ENCODE measurements at regions not wholly inside any gene's neighbourhood (a gene's known extent, or its start where the extent isn't known, plus 50 kb on each side); places are given as distances from the start of the nearest gene placed in this dataset.

DNA sequence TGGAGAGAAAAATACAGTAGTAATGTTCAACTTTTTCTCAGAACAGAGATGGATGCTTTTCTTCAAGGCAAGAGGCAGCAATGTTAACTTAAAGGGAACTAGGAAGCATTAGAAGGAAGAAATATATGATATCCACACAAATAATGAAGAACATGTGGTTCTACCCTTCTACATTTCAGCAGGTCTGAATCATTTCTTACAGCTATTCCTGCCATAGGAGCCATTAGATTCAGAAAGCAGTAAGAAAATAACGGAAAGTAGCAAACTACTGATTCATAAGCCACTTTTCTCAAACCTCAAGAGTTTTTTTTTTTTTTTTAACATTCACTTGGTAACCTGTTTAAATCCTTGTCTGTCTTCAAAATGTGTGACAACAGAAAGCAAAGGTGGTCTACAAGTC, 1251.6 kb upstream of the AGA start:
- TF ChIP-seq MAZ (IDR thresholded peaks at IDR 0.05; ENCODE audit: borderline replicate concordance, low read depth, low read length) (no peak), MXI1 (IDR thresholded peaks at IDR 0.05; ENCODE audit: borderline replicate concordance, low read depth, low read length) (no peak), SMC3 (IDR thresholded peaks at IDR 0.05; ENCODE audit: low read depth, low read length) (no peak), CEBPB (IDR thresholded peaks at IDR 0.05; ENCODE audit: low read depth, low read length) (no peak), BHLHE40 (IDR thresholded peaks at IDR 0.05; ENCODE audit: low read depth, low read length) (no peak), RFX5 (IDR thresholded peaks at IDR 0.05; ENCODE audit: low read depth, low read length) (no peak), NFE2L2 (IDR thresholded peaks at IDR 0.05; ENCODE audit: low read depth, low read length) (no peak), CHD1 (IDR thresholded peaks at IDR 0.05; ENCODE audit: low read depth, low read length) (no peak), RAD21 (IDR thresholded peaks at IDR 0.05; ENCODE audit: low read length) (no peak), POLR2A (IDR thresholded peaks at IDR 0.05; ENCODE audit: low read depth, low read length) (no peak)
- TF ChIP-seq, protein P1, sequence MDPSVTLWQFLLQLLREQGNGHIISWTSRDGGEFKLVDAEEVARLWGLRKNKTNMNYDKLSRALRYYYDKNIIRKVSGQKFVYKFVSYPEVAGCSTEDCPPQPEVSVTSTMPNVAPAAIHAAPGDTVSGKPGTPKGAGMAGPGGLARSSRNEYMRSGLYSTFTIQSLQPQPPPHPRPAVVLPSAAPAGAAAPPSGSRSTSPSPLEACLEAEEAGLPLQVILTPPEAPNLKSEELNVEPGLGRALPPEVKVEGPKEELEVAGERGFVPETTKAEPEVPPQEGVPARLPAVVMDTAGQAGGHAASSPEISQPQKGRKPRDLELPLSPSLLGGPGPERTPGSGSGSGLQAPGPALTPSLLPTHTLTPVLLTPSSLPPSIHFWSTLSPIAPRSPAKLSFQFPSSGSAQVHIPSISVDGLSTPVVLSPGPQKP (IDR thresholded peaks at IDR 0.05; ENCODE audit: borderline replicate concordance, low read depth, low read length) = no peak
- TF ChIP-seq, protein P2, sequence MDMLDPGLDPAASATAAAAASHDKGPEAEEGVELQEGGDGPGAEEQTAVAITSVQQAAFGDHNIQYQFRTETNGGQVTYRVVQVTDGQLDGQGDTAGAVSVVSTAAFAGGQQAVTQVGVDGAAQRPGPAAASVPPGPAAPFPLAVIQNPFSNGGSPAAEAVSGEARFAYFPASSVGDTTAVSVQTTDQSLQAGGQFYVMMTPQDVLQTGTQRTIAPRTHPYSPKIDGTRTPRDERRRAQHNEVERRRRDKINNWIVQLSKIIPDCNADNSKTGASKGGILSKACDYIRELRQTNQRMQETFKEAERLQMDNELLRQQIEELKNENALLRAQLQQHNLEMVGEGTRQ (IDR thresholded peaks at IDR 0.05; ENCODE audit: low read depth, low read length) = no peak
- TF ChIP-seq, protein P3, sequence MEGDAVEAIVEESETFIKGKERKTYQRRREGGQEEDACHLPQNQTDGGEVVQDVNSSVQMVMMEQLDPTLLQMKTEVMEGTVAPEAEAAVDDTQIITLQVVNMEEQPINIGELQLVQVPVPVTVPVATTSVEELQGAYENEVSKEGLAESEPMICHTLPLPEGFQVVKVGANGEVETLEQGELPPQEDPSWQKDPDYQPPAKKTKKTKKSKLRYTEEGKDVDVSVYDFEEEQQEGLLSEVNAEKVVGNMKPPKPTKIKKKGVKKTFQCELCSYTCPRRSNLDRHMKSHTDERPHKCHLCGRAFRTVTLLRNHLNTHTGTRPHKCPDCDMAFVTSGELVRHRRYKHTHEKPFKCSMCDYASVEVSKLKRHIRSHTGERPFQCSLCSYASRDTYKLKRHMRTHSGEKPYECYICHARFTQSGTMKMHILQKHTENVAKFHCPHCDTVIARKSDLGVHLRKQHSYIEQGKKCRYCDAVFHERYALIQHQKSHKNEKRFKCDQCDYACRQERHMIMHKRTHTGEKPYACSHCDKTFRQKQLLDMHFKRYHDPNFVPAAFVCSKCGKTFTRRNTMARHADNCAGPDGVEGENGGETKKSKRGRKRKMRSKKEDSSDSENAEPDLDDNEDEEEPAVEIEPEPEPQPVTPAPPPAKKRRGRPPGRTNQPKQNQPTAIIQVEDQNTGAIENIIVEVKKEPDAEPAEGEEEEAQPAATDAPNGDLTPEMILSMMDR (conservative IDR thresholded peaks at IDR 0.05; ENCODE audit: low read depth, low read length) = no peak
- no peak overlapping the region for H4K91ac ChIP-seq (ENCODE audit: insufficient read depth, low read depth, low read length)
- no CpG with 5 or more reads among the region's 1 CpG for WGBS, 2 experiments (ENCODE audit: extremely low coverage in 2 of 2, insufficient read length in 1 of 2)

More for the DNA sequence above, 1251.6 kb upstream of the AGA start:
- Histone ChIP-seq H2AFZ (replicated peaks; ENCODE audit: low read length, poor library complexity) (no peak overlapping the region), H2BK120ac (ENCODE audit: low read depth, low read length) (no peak overlapping the region), H3K23ac (ENCODE audit: low read depth, low read length) (no peak overlapping the region), H3K4me2 (ENCODE audit: low read depth, low read length) (no peak overlapping the region), H3K18ac (ENCODE audit: low read depth, low read length) (no peak overlapping the region), H4K20me1 (ENCODE audit: insufficient read depth, low read length) (no peaks in the 10 kb centered on the region), H4K8ac (ENCODE audit: low read depth in 2 of 2, low read length in 2 of 2) (no peak overlapping the region), H3K27me3 (ENCODE audit: control insufficient read depth, insufficient read depth, low read length) (no peaks in the 10 kb centered on the region), H4K5ac (ENCODE audit: low read depth, low read length) (no peak overlapping the region), H3K9me3 (ENCODE audit: control insufficient read depth, insufficient read depth, low read length) (0 out of 2 replicates have a peak, but pooled peaks cover 2% of the 10 kb centered on the region), H2BK15ac (ENCODE audit: low read depth, low read length) (no peak overlapping the region), H3K9me1 (ENCODE audit: insufficient read depth, low read length) (no peaks in the 10 kb centered on the region), H3K4me3 (ENCODE audit: insufficient read depth, low read depth, low read length) (no peak overlapping the region), H2AK9ac (replicated peaks; ENCODE audit: low read depth, low read length, poor library complexity) (no peak overlapping the region), H2BK5ac (ENCODE audit: low read depth, low read length, poor library complexity, severe bottlenecking) (no peak overlapping the region), H2BK20ac (ENCODE audit: low read depth, low read length) (no peak overlapping the region), H3K79me1 (ENCODE audit: low read depth in 1 of 2, low read length in 2 of 2) (no peaks in the 10 kb centered on the region), H3K27ac (ENCODE audit: insufficient read depth, low read length) (no peak overlapping the region), H3K9ac (ENCODE audit: low read depth, low read length) (no peak overlapping the region), H3K56ac (ENCODE audit: extremely low read depth, insufficient read depth, low read length) (no peak overlapping the region), H3K14ac (replicated peaks; ENCODE audit: low read depth, low read length) (no peak overlapping the region), H3K36me3 (ENCODE audit: control insufficient read depth, insufficient read depth, low read length) (no peaks in the 10 kb centered on the region), H3K4ac (ENCODE audit: low read depth, low read length) (no peak overlapping the region), H3K4me1 (ENCODE audit: control insufficient read depth, insufficient read depth, low read length) (no peaks in the 10 kb centered on the region), H2AK5ac (ENCODE audit: low read depth, low read length) (no peak overlapping the region)
- ChIA-PET CTCF (no interaction called here), POLR2A (ENCODE audit: unreplicated experiment) (no interaction called here)
- ATAC-seq (ENCODE audit: low read depth) = no peak
- no TSS peak for BruUV-seq (replicated peaks)
- DNase-seq = no peak
- in situ Hi-C loops (cut with MboI; ENCODE audit: low sequenced_read_pairs) = no loop called here
- intact Hi-C loops (cut with micrococcal nuclease) = no loop called here
- dilution Hi-C loops (cut with HindIII; ENCODE audit: low sequenced_read_pairs, unreplicated experiment) = no loop called here

Data from IMR-90 (cell line).